UCSD-AML1 (cell line): ENCODE measurements at regions not wholly inside any gene's neighbourhood (a gene's known extent, or its start where the extent isn't known, plus 50 kb on each side); places are given as distances from the start of the nearest gene placed in this dataset.

ENCODE experiments used
- DNase-seq: peaks from one replicate; lab custom pipeline; 2025; ENCODE audit not compliant: unreplicated experiment; lab: John Stamatoyannopoulos, UW

GRCh38 chr2:173808718-173809117 is 156.5 kb downstream of the SP3 start:
- DNase-seq: no peak

DNA sequence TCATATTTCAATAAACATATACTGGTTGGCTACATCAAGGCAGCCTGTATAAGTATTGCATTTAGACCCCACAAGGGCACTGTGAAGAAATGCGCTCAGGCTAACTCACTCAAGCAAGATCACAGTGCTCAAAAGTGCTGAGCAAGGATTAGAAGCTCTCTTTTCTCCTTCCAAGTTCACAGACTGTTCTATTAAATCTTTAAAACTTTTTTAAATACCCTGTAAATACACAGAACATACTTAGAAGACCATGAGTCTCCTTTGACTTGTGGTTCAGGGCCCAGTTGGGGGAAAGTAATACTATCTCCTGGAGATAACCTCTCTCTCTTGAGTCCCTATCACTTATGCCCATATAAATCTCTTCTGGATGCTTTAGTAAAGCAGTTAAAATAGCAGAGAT is 152.9 kb downstream of the SP3 start:
- DNase-seq: no peak

GRCh38 chr2:173814306-173814705 is 150.9 kb downstream of the SP3 start:
- DNase-seq: no peak

DNA sequence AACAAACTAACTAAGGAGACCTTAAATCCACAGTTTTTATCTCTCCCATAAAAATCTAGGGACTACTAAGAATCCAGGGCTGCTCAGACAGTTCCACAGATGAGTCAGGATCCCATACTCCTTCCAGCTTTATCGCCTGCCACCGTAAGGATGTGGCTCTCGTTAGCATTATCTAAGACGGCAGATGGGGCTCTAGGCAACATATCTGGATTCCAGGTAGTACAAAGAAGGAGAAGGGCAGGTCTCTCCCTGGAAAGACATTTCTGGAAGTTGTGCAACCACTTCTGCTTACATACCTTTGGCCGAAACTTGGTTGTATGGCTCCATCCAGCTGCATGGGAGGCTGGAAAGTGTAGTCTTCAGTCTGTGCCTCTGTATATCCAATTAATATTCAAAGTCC is 149.4 kb downstream of the SP3 start:
- DNase-seq: no peak

DNA sequence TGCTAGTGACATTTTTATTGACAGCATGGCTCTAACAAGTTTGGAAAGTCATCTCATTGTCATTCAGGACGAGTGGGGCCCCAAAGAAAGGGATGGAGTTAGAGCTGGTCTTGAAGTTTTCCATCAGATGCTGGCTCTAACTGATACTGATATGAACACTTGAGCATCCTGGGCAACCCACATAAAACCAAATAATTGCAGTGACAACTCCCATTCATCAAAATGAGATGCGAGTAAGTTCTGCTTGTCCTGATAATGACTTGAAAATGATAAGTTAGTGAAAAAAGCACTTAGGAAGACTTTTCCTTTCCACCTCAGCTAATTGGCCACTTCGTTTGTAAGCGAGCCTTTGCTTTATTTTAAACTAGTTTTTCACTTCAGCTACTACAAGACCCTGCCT is 147.6 kb downstream of the SP3 start:
- DNase-seq: no peak

DNA sequence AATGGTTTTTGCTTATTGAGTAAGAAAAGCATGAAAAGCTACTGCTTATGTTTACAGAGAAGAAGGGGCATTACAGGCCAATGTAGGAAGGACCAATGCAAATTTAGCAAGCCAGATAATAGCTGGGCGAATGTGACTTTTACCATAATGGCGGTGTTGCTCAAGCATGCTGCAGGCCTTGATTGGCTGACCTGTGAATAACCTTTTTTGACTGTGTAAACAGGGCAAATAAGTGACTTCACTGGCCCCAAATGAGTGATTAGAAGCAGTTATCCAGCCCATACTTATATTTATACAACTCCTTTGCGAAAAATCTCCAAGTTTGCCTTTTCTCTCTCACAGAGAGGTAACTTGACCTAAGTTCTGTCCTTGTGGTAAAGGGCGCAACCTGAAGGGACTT is 146.9 kb downstream of the SP3 start:
- no peak for DNase-seq

- DNase-seq: no peak
Measured at GRCh38 chr2:173819852-173820251, 145.3 kb downstream of the SP3 start.

DNA sequence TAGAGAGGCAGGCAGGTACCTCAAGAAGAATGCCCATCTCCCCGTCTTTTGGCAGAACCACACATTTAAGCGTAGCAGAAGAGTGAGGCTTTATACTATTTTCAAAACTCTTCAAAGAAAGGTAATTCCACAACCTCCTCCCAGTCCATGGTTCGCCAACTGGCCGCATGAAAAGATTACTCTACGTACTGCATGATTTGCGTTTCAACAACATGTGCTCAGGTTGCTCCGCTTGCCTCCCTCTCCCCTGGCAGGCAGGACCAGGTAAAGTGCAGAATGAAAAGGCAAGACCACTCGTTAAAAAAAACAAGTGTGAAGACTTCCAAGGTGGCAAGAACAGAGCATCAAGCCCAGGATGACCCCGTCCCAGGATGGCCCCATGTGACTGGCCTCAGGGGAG is 143.7 kb downstream of the SP3 start:
- no peak for DNase-seq

GRCh38 chr2:173822889-173823542 is 142.2 kb downstream of the SP3 start:
- DNase-seq: no peak

GRCh38 chr2:173823543-173823939 is 141.6 kb downstream of the SP3 start:
- no peak for DNase-seq

- DNase-seq: no peak
Measured at GRCh38 chr2:173828189-173829142, 136.7 kb downstream of the SP3 start.

- DNase-seq: no peak
Measured at GRCh38 chr2:173829727-173830126, 135.4 kb downstream of the SP3 start.

- DNase-seq: no peak
Measured at GRCh38 chr2:173830170-173830569, 135.0 kb downstream of the SP3 start.

GRCh38 chr2:173831312-173832229 is 133.6 kb downstream of the SP3 start:
- DNase-seq: no peak

DNA sequence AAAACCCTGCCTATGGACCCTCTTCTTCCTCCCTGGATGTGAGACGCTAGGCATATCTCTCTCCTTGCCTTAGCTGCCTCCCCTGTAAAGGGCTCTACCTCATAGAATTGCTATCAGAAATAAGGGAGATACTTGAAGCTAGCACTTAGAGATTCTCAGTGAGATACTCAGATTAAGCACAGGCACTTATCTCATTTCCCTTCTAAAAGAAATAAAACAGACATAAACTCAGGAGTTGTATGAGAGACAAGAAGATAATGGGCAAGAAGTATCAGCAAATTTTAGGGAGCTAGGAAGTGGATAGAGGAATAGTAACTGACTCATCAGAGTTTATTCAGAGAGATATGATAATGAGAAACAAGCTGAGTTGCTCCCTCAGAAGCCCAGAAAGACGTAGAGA is 131.0 kb downstream of the SP3 start:
- no peak for DNase-seq

DNA sequence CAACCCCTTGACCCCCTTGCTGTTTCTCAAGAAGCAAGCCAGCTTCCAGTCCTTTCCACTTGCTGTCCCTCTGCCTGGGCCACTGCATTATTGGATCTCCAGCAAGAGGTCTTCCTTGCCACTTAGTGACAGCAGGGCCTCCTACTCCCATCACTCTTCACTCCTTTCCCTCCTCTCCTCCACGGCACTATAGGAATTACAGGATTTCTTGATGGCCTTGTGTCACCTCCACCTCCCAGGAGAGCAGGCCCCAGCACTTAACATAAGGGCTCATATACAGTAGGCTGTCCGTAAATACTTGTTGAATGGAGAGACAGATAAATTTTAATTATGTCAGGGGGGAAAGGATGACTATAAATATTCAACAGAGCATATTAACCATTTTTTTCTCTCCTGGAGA is 129.4 kb downstream of the SP3 start:
- DNase-seq: no peak

DNA sequence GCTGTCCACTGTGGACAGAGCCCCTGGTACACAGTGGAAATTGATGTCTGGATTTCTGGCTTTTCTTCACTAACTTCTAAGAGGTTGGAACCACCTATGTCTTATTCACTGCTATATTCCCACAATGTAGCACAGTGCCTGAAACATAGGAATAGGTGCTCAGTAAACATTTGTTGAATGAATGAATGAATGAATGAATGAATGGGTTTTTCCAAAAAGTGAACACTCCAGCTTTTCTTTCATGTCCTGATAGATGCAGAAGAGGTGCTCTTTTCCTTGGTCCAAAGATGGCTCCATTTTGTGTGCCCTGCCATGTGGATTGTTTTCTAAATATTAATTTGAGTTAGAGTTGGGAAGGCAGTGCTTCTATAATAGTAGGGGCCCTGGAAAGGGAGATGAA is 124.1 kb downstream of the SP3 start:
- DNase-seq: no peak

- DNase-seq: no peak
Measured at GRCh38 chr2:173843526-173843925, 121.6 kb downstream of the SP3 start.

- no peak for DNase-seq
Measured at GRCh38 chr2:173851141-173851641, 114.0 kb downstream of the SP3 start.

GRCh38 chr2:173854141-173854540 is 111.0 kb downstream of the SP3 start:
- DNase-seq: no peak

- no peak for DNase-seq
Measured at GRCh38 chr2:173854840-173855239, 110.3 kb downstream of the SP3 start.
